Stomach (tissue), 4 donors: ENCODE measurements at regions not wholly inside any gene's neighbourhood (a gene's known extent, or its start where the extent isn't known, plus 50 kb on each side); places are given as distances from the start of the nearest gene placed in this dataset.
"Not testable (repeated sequence)": the region's sequence is repeated elsewhere in the genome, so short reads cannot be mapped to it uniquely, and the experiment has no call there.

Source experiments
- CTCF ChIP-seq, 7 experiments: fragments of 450-650 bp in 4 of 7; fragments of 200-600 bp in 3 of 7; sonication (generic) in 3 of 7; IDR thresholded peaks; one replicate each; pipeline ENCODE4 v1.5.1; 2016 to 2019; ENCODE audit warnings: antibody characterized with exemption in 7 of 7, control low read depth in 2 of 7, mild to moderate bottlenecking in 1 of 7
- POLR2A ChIP-seq, 4 donors: fragments of 450-650 bp; IDR thresholded peaks; one replicate each; pipeline ENCODE4 v1.6.1; 2016; ENCODE audit warnings: antibody characterized with exemption in 4 of 4, control low read depth in 2 of 4, mild to moderate bottlenecking in 1 of 4, moderate library complexity in 1 of 4
- POLR2AphosphoS5 ChIP-seq, 3 donors: sonication (generic); formaldehyde crosslinking; IDR thresholded peaks; one replicate each; pipeline ENCODE4 v1.6.1; 2016; ENCODE audit warnings: antibody characterized with exemption in 3 of 3

GRCh38 chr18:73671480-73671879, 476.2 kb downstream of the FBXO15 start:
- not testable (repeated sequence) for TF ChIP-seq POLR2A, CTCF, POLR2AphosphoS5 (IDR thresholded peaks at IDR 0.05)
